K562 (cell line): ENCODE measurements at regions not wholly inside any gene's neighbourhood (a gene's known extent, or its start where the extent isn't known, plus 50 kb on each side); places are given as distances from the start of the nearest gene placed in this dataset.

Source experiments
- ATAC-seq: fragments of 200-7000 bp; cut with Tn5 transposase; 3 replicates; pipeline ENCODE4 v1.9.1; 2020; ENCODE audit warnings: moderate library complexity
- BruUV-seq: library from RNA; stranded (reverse); fragments of 400-500 nt; replicated peaks from 2 replicates; lab custom pipeline; 2021; lab: Mats Ljungman, UMichigan
- CTCF ChIA-PET: fragments of 300-600 bp; formaldehyde crosslinking; extraction: SDS; loops from one replicate; lab custom pipeline; 2021; ENCODE audit warnings: low intra/inter-chr PET ratio; lab: Yijun Ruan, JAX
- POLR2A ChIA-PET: fragments of 300-600, 350-650 bp; sonication (Branson Sonifier 250); formaldehyde crosslinking; extraction: SDS; loops from one replicate; lab custom pipeline; 2021; ENCODE audit warnings: antibody characterized with exemption, inconsistent platforms; lab: Yijun Ruan, JAX
- DNase-seq, 4 experiments: peaks; one replicate each; pipeline versions ENCODE4 v3.0.0 to v3.0.0-alpha.2; 2011 to 2018; ENCODE audit warnings: low spot score in 3 of 4, mixed read lengths in 3 of 4; ENCODE audit errors: extremely low read depth in 1 of 4
- FAIRE-seq: peaks from 2 replicates; lab custom pipeline; 2011; peaks lifted over from hg19 to GRCh38; lab: Jason Lieb, UNC
- H2AFZ ChIP-seq: 2 replicates; pipeline ENCODE4 v1.6.0; 2011; ENCODE audit warnings: low read depth, low read length, control low read depth, inconsistent platforms
- H3K27ac ChIP-seq: fragments of 200-600 bp; 3 replicates; pipeline ENCODE4 v1.8.0; 2011; ENCODE audit warnings: low read depth, mild to moderate bottlenecking, control low read depth, inconsistent platforms, low read length, moderate library complexity, mixed read lengths; ENCODE audit errors: extremely low read depth
- H3K27me3 ChIP-seq, 2 experiments: fragments of 300-600 bp in 1 of 2; 2 replicates in 1 of 2; 3 replicates in 1 of 2; pipeline versions ENCODE4 v1.6.0 to v1.8.0; 2011; ENCODE audit warnings: inconsistent platforms in 2 of 2, low read length in 2 of 2, mild to moderate bottlenecking in 1 of 2, mixed read lengths in 1 of 2, moderate library complexity in 1 of 2; ENCODE audit not compliant: control insufficient read depth in 2 of 2, insufficient read depth in 2 of 2
- H3K36me3 ChIP-seq: fragments of 300-600 bp; 3 replicates; pipeline ENCODE4 v1.8.0; 2011; ENCODE audit warnings: mild to moderate bottlenecking, low read length, inconsistent platforms; ENCODE audit not compliant: control insufficient read depth, insufficient read depth
- H3K4me1 ChIP-seq, 2 experiments: fragments of 200-600 bp in 1 of 2; replicated peaks in 1 of 2; 2 replicates in 1 of 2; 3 replicates in 1 of 2; pipeline versions ENCODE4 v1.5.1 to v1.8.0; 2011; ENCODE audit warnings: inconsistent platforms in 2 of 2, low read length in 2 of 2, mild to moderate bottlenecking in 1 of 2, mixed read lengths in 1 of 2, moderate library complexity in 1 of 2; ENCODE audit not compliant: control insufficient read depth in 2 of 2, insufficient read depth in 2 of 2
- H3K4me2 ChIP-seq: 2 replicates; pipeline ENCODE4 v1.6.1; 2011; ENCODE audit warnings: low read length, control low read depth, inconsistent platforms, mixed read lengths; ENCODE audit not compliant: insufficient read depth
- H3K4me3 ChIP-seq: fragments of 200-600 bp; sonication (generic), shearing (Covaris generic); 2 replicates; pipeline ENCODE4 v1.5.1; 2016; ENCODE audit warnings: control low read depth, inconsistent platforms
- H3K79me2 ChIP-seq: fragments of 200-600 bp; 3 replicates; pipeline ENCODE4 v1.8.0; 2011; ENCODE audit warnings: low read length, inconsistent platforms; ENCODE audit not compliant: control insufficient read depth, insufficient read depth
- H3K9ac ChIP-seq, 2 experiments: 2 replicates each; pipeline versions ENCODE4 v1.6.0 to v1.6.1; 2011; ENCODE audit warnings: low read depth in 2 of 2, low read length in 2 of 2, control low read depth in 1 of 2, inconsistent platforms in 1 of 2, mild to moderate bottlenecking in 1 of 2, mixed read lengths in 1 of 2; ENCODE audit not compliant: insufficient read depth in 1 of 2
- H3K9me1 ChIP-seq: one replicate; pipeline ENCODE4 v1.6.0; 2011; ENCODE audit warnings: inconsistent platforms, mild to moderate bottlenecking, low read length, moderate library complexity; ENCODE audit not compliant: control insufficient read depth, insufficient read depth
- H3K9me3 ChIP-seq: replicated peaks from 2 replicates; pipeline ENCODE4 v1.5.1; 2011; ENCODE audit warnings: low read depth, low read length, inconsistent platforms; ENCODE audit not compliant: control insufficient read depth, insufficient read depth
- H4K20me1 ChIP-seq: replicated peaks from 2 replicates; pipeline ENCODE4 v1.6.1; 2011; ENCODE audit warnings: low read length, inconsistent platforms, mixed read lengths; ENCODE audit not compliant: control insufficient read depth, insufficient read depth
- COPS2 ChIP-seq: fragments of 450-650 bp; conservative IDR thresholded peaks from 2 replicates; pipeline ENCODE4 v1.6.1; 2016; ENCODE audit warnings: mild to moderate bottlenecking, moderate library complexity
- HBP1 ChIP-seq: fragments of 450-650 bp; formaldehyde crosslinking; IDR thresholded peaks from 2 replicates; pipeline ENCODE4 v1.4.0; 2022; ENCODE audit warnings: missing genetic modification characterization
- HMGN3 ChIP-seq: IDR thresholded peaks from 2 replicates; pipeline ENCODE4 v1.6.1; 2011; ENCODE audit warnings: borderline replicate concordance, low read depth, mild to moderate bottlenecking, mixed read lengths, low read length; ENCODE audit not compliant: insufficient read length; ENCODE audit errors: extremely low read depth
- NR4A1 ChIP-seq, 2 experiments: fragments of 250-450 bp in 1 of 2; fragments of 450-650 bp in 1 of 2; sonication (Bioruptor Pico) in 1 of 2; IDR thresholded peaks; 2 replicates each; pipeline versions ENCODE4 v1.4.0 to v1.6.1; 2016 to 2020; ENCODE audit warnings: mild to moderate bottlenecking in 2 of 2, missing compliant biosample characterization in 1 of 2, missing genetic modification characterization in 1 of 2, moderate library complexity in 1 of 2
- SAFB ChIP-seq: fragments of 200-400 bp; formaldehyde crosslinking; IDR thresholded peaks from 2 replicates; pipeline ENCODE4 v1.6.1; 2017; ENCODE audit warnings: low read depth, low read length, borderline replicate concordance
- TAF7 ChIP-seq: fragments of 450-650 bp; IDR thresholded peaks from 2 replicates; pipeline ENCODE4 v1.6.1; 2016; ENCODE audit warnings: missing genetic modification characterization, missing compliant biosample characterization
- TRIM28 ChIP-seq: fragments of 450-650 bp; IDR thresholded peaks from 2 replicates; pipeline ENCODE4 v1.6.1; 2017
- ZFP36 ChIP-seq: fragments of 150-350 bp; IDR thresholded peaks from 2 replicates; pipeline ENCODE4 v1.6.1; 2018; ENCODE audit warnings: low read length, low read depth; ENCODE audit not compliant: partially characterized antibody
- ZNF75A ChIP-seq: fragments of 450-650 bp; formaldehyde crosslinking; IDR thresholded peaks from 2 replicates; pipeline ENCODE4 v1.4.0; 2020; ENCODE audit warnings: mild to moderate bottlenecking
- WGBS: fragments of 100-300 bp; shearing (Covaris generic); methylation state at CpG from one replicate; pipeline ENCODE4 v1.1.6; 2016; ENCODE audit warnings: low coverage, mixed read lengths; ENCODE audit not compliant: insufficient coverage; ENCODE audit errors: missing lambda C conversion rate; 5-methylcytosine and 5-hydroxymethylcytosine counted together
- in situ Hi-C: fragments of 300-500 bp; cut with MboI; formaldehyde crosslinking; loops from 4 replicates; pipeline ENCODE4 v1.15.0; 2018; ENCODE audit warnings: inconsistent platforms, mixed read lengths
- intact Hi-C: fragments of 100-400 bp; cut with micrococcal nuclease; formaldehyde crosslinking; loops from 2 replicates; pipeline ENCODE4 v1.14.2; 2022
- TF ChIP-seq, protein P1 (sequence below): fragments of 250-450 bp; sonication (Bioruptor Pico); IDR thresholded peaks from 2 replicates; pipeline ENCODE4 v1.4.0; 2020
- TF ChIP-seq, protein P2 (sequence below): fragments of 250-450 bp; sonication (Bioruptor Pico); IDR thresholded peaks from 2 replicates; pipeline ENCODE4 v1.9.0; 2021; ENCODE audit warnings: mild to moderate bottlenecking, inconsistent platforms

DNA sequence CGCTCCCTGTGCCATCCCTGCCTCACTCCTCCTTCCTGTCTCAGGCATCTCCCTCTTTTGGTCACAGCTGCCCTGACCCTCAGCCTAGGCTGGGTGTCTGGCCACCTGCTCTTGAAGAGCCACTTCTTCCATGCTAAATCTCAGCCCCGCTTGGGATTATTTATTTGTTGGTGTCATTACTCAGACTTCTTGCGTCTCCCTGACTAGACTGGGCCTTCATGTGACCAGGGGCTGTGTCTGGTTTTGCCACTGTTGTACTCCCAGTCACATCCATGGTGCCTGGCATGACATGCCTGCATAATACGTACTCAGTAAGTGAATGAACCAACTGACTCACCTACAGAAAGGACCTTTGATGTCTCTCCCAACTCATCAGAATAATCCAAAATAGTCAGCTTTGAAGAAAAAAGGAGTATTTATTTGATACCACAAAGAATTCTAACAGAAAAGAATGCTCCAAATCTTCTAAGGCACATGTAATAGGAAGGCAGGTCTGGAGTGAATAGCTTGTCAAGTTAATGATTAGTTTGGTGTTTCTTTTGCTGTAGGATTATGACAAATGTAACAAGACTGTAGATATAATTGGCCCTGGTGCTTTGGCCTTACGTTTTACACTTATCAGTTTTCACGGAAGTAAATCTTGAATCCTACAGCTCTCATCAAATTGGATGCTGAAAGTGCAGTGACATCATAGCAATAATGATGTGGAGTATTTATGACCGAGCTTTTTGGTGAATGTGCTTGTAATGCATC, 84.0 kb downstream of the ALOX5AP start (continued):
- TF ChIP-seq, protein P1, sequence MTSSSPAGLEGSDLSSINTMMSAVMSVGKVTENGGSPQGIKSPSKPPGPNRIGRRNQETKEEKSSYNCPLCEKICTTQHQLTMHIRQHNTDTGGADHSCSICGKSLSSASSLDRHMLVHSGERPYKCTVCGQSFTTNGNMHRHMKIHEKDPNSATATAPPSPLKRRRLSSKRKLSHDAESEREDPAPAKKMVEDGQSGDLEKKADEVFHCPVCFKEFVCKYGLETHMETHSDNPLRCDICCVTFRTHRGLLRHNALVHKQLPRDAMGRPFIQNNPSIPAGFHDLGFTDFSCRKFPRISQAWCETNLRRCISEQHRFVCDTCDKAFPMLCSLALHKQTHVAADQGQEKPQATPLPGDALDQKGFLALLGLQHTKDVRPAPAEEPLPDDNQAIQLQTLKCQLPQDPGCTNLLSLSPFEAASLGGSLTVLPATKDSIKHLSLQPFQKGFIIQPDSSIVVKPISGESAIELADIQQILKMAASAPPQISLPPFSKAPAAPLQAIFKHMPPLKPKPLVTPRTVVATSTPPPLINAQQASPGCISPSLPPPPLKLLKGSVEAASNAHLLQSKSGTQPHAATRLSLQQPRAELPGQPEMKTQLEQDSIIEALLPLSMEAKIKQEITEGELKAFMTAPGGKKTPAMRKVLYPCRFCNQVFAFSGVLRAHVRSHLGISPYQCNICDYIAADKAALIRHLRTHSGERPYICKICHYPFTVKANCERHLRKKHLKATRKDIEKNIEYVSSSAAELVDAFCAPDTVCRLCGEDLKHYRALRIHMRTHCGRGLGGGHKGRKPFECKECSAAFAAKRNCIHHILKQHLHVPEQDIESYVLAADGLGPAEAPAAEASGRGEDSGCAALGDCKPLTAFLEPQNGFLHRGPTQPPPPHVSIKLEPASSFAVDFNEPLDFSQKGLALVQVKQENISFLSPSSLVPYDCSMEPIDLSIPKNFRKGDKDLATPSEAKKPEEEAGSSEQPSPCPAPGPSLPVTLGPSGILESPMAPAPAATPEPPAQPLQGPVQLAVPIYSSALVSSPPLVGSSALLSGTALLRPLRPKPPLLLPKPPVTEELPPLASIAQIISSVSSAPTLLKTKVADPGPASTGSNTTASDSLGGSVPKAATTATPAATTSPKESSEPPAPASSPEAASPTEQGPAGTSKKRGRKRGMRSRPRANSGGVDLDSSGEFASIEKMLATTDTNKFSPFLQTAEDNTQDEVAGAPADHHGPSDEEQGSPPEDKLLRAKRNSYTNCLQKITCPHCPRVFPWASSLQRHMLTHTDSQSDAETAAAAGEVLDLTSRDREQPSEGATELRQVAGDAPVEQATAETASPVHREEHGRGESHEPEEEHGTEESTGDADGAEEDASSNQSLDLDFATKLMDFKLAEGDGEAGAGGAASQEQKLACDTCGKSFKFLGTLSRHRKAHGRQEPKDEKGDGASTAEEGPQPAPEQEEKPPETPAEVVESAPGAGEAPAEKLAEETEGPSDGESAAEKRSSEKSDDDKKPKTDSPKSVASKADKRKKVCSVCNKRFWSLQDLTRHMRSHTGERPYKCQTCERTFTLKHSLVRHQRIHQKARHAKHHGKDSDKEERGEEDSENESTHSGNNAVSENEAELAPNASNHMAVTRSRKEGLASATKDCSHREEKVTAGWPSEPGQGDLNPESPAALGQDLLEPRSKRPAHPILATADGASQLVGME (CRISPR knock-in tag), result no peak

GRCh38 chr13:30821421-30821820, 84.7 kb upstream of the MEDAG start:
- DNase-seq (no peak), FAIRE-seq (no peak), ATAC-seq (no peak)
- Histone ChIP-seq H3K27ac (no peak overlapping the region), H3K9me1 (no peaks in the 10 kb centered on the region), H4K20me1 (no peaks in the 10 kb centered on the region), H2AFZ (no peak overlapping the region), H3K36me3 (no peaks in the 10 kb centered on the region), H3K9ac (no peak overlapping the region), H3K4me2 (no peak overlapping the region), H3K9me3 (no peaks in the 10 kb centered on the region), H3K4me1 (no peaks in the 10 kb centered on the region), H3K79me2 (no peaks in the 10 kb centered on the region), H3K4me3 (no peak overlapping the region), H3K27me3 (peaks cover 7 to 28% of the 10 kb centered on the region in 2 experiments; a peak in 4 of 5 replicates)
- CTCF ChIA-PET, result no interaction called here
- intact Hi-C loops (no loop called here), in situ Hi-C loops (no loop called here)
- no TSS peak for BruUV-seq
- 0% methylated on average over 1 of the region's 2 CpGs for WGBS
- POLR2A ChIA-PET, result no interaction called here
- TF ChIP-seq TRIM28, result no peak
- no peak for TF ChIP-seq SAFB
- TF ChIP-seq, protein P2, sequence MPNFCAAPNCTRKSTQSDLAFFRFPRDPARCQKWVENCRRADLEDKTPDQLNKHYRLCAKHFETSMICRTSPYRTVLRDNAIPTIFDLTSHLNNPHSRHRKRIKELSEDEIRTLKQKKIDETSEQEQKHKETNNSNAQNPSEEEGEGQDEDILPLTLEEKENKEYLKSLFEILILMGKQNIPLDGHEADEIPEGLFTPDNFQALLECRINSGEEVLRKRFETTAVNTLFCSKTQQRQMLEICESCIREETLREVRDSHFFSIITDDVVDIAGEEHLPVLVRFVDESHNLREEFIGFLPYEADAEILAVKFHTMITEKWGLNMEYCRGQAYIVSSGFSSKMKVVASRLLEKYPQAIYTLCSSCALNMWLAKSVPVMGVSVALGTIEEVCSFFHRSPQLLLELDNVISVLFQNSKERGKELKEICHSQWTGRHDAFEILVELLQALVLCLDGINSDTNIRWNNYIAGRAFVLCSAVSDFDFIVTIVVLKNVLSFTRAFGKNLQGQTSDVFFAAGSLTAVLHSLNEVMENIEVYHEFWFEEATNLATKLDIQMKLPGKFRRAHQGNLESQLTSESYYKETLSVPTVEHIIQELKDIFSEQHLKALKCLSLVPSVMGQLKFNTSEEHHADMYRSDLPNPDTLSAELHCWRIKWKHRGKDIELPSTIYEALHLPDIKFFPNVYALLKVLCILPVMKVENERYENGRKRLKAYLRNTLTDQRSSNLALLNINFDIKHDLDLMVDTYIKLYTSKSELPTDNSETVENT (CRISPR knock-in tag), result no peak
- no peak for TF ChIP-seq HBP1 (CRISPR knock-in tag)
- no peak for TF ChIP-seq NR4A1 (CRISPR knock-in tag; IDR thresholded peaks at IDR 0.05)
- no peak for TF ChIP-seq NR4A1 (tag; IDR thresholded peaks at IDR 0.05)
- no peak for TF ChIP-seq HMGN3
- TF ChIP-seq COPS2, result no peak
- no peak for TF ChIP-seq ZNF75A (CRISPR knock-in tag)
- no peak for TF ChIP-seq ZFP36
- TF ChIP-seq TAF7 (tag), result no peak
